ENCODE measurements at regions not wholly inside any gene's neighbourhood (a gene's known extent, or its start where the extent isn't known, plus 50 kb on each side); places are given as distances from the start of the nearest gene placed in this dataset.

GRCh38 chr12:47442310-47442709, 263.5 kb downstream of the RPAP3 start:
- no peak overlapping the region for H3K27ac ChIP-seq (ENCODE audit: low read depth in 2 of 2, low read length in 1 of 2)
- H2AFZ ChIP-seq (ENCODE audit: low read depth): no peak overlapping the region
- no peak overlapping the region for H3K4me3 ChIP-seq (ENCODE audit: low read depth in 2 of 2, low read length in 1 of 2)
- H3K4me1 ChIP-seq (ENCODE audit: control insufficient read depth in 1 of 2, insufficient read depth in 2 of 2, low read depth in 1 of 2, low read length in 1 of 2): no peaks in the 10 kb centered on the region
- ChIA-PET CTCF (no interaction called here), POLR2A (no interaction called here)
- no peaks in the 10 kb centered on the region for H3K9me2 ChIP-seq
- no peaks in the 10 kb centered on the region for H4K20me1 ChIP-seq (ENCODE audit: insufficient read depth)
- no peaks in the 10 kb centered on the region for H3K79me2 ChIP-seq (ENCODE audit: insufficient read depth)
- peaks cover 4% of the 10 kb centered on the region; the same call in 1 of the 2 replicates for H3K27me3 ChIP-seq (ENCODE audit: insufficient read depth)
- DNase-seq: no peak
- H3F3A ChIP-seq (replicated peaks; ENCODE audit: insufficient read depth): no peaks in the 10 kb centered on the region
- H3K4me2 ChIP-seq: no peak overlapping the region
- no peaks in the 10 kb centered on the region for H3K36me3 ChIP-seq (replicated peaks in 1 of 2; ENCODE audit: control insufficient read depth in 1 of 2, insufficient read depth in 2 of 2, low read length in 1 of 2)
- 6% methylated on average over 1 of the region's 1 CpG for WGBS (ENCODE audit: low lambda C conversion rate)
- H3K9me3 ChIP-seq: no peaks in the 10 kb centered on the region; the same call in 1 of the 2 replicates
- no peak overlapping the region for H3K9ac ChIP-seq
- TF ChIP-seq MXI1 (IDR thresholded peaks at IDR 0.05; ENCODE audit: low read depth, low read length) (no peak), MAX (IDR thresholded peaks at IDR 0.05; ENCODE audit: low read depth) (no peak)

GRCh38 chr12:47441490-47441889, 264.3 kb downstream of the RPAP3 start:
- Histone ChIP-seq H3K9ac (no peak overlapping the region), H3F3A (replicated peaks; ENCODE audit: insufficient read depth) (no peaks in the 10 kb centered on the region), H3K9me3 (no peaks in the 10 kb centered on the region; the same call in 1 of the 2 replicates), H3K36me3 (replicated peaks in 1 of 2; ENCODE audit: control insufficient read depth in 1 of 2, insufficient read depth in 2 of 2, low read length in 1 of 2) (no peaks in the 10 kb centered on the region), H3K79me2 (ENCODE audit: insufficient read depth) (no peaks in the 10 kb centered on the region), H3K9me2 (no peaks in the 10 kb centered on the region), H3K27me3 (ENCODE audit: insufficient read depth) (no peaks in the 10 kb centered on the region), H2AFZ (ENCODE audit: low read depth) (no peak overlapping the region), H3K27ac (ENCODE audit: low read depth in 2 of 2, low read length in 1 of 2) (no peak overlapping the region), H4K20me1 (ENCODE audit: insufficient read depth) (no peaks in the 10 kb centered on the region), H3K4me1 (ENCODE audit: control insufficient read depth in 1 of 2, insufficient read depth in 2 of 2, low read depth in 1 of 2, low read length in 1 of 2) (no peaks in the 10 kb centered on the region), H3K4me3 (ENCODE audit: low read depth in 2 of 2, low read length in 1 of 2) (no peak overlapping the region), H3K4me2 (no peak overlapping the region)
- POLR2A ChIA-PET: no interaction called here
- no peak for DNase-seq
- CTCF ChIA-PET: no interaction called here
- TF ChIP-seq TEAD4 (IDR thresholded peaks at IDR 0.05; ENCODE audit: borderline replicate concordance, insufficient read depth): no peak
- TF ChIP-seq JUND (IDR thresholded peaks at IDR 0.05): no peak
- TF ChIP-seq GATA2 (CRISPR knock-in tag; IDR thresholded peaks at IDR 0.05): no peak
- WGBS (ENCODE audit: low lambda C conversion rate): 3% methylated on average over 1 of the region's 1 CpG

- no peaks in the 10 kb centered on the region for H4K20me1 ChIP-seq (ENCODE audit: insufficient read depth)
- POLR2A ChIA-PET: no interaction called here
- no peaks in the 10 kb centered on the region for H3K9me2 ChIP-seq
- no peak for TF ChIP-seq IRF3 (IDR thresholded peaks at IDR 0.05; ENCODE audit: low read depth, low read length)
- TF ChIP-seq MEF2A (IDR thresholded peaks at IDR 0.05; ENCODE audit: borderline replicate concordance, low read depth): no peak
- TF ChIP-seq RXRA (IDR thresholded peaks at IDR 0.05; ENCODE audit: borderline replicate concordance, low read depth): no peak
- no peak for TF ChIP-seq RAD21 (IDR thresholded peaks at IDR 0.05; ENCODE audit: low read length)
- no peak for TF ChIP-seq USF1 (IDR thresholded peaks at IDR 0.05; ENCODE audit: borderline replicate concordance, low read depth)
- TF ChIP-seq RFX5 (IDR thresholded peaks at IDR 0.05; ENCODE audit: low read length): no peak
- TF ChIP-seq MXI1 (IDR thresholded peaks at IDR 0.05; ENCODE audit: low read depth, low read length): no peak
- no peak for TF ChIP-seq USF2 (IDR thresholded peaks at IDR 0.05; ENCODE audit: borderline replicate concordance, low read depth, low read length)
- TF ChIP-seq NFIC (IDR thresholded peaks at IDR 0.05; ENCODE audit: borderline replicate concordance): no peak
- TF ChIP-seq GATA2 (CRISPR knock-in tag; IDR thresholded peaks at IDR 0.05): no peak
- TF ChIP-seq SMC3 (IDR thresholded peaks at IDR 0.05; ENCODE audit: low read depth, low read length): no peak
- no peak for TF ChIP-seq TCF12 (IDR thresholded peaks at IDR 0.05)
- TF ChIP-seq EP300 (IDR thresholded peaks at IDR 0.05; ENCODE audit: borderline replicate concordance in 1 of 2, low read depth in 1 of 2, low read length in 1 of 2): no peak
- TF ChIP-seq FOSL2 (IDR thresholded peaks at IDR 0.05; ENCODE audit: borderline replicate concordance, low read depth): no peak
- TF ChIP-seq MAX (IDR thresholded peaks at IDR 0.05; ENCODE audit: low read depth): no peak
- no peak for TF ChIP-seq CTCF (IDR thresholded peaks at IDR 0.05)
- CTCF ChIA-PET: no interaction called here
- no peak overlapping the region for H2AFZ ChIP-seq (ENCODE audit: low read depth)
- H3K27me3 ChIP-seq (ENCODE audit: insufficient read depth): no peaks in the 10 kb centered on the region
- no peak overlapping the region for H3K27ac ChIP-seq (ENCODE audit: low read depth in 2 of 2, low read length in 1 of 2)
- H3F3A ChIP-seq (replicated peaks; ENCODE audit: insufficient read depth): no peaks in the 10 kb centered on the region
- H3K9me3 ChIP-seq: no peaks in the 10 kb centered on the region; the same call in 1 of the 2 replicates
- no peak overlapping the region for H3K4me2 ChIP-seq
- no peak for DNase-seq
- H3K4me1 ChIP-seq (ENCODE audit: control insufficient read depth in 1 of 2, insufficient read depth in 2 of 2, low read depth in 1 of 2, low read length in 1 of 2): no peaks in the 10 kb centered on the region
- H3K4me3 ChIP-seq (ENCODE audit: low read depth in 2 of 2, low read length in 1 of 2): no peak overlapping the region
- no peaks in the 10 kb centered on the region for H3K36me3 ChIP-seq (replicated peaks in 1 of 2; ENCODE audit: control insufficient read depth in 1 of 2, insufficient read depth in 2 of 2, low read length in 1 of 2)
- no peak overlapping the region for H3K9ac ChIP-seq
- WGBS (ENCODE audit: low lambda C conversion rate): 0% methylated on average over 1 of the region's 1 CpG
- no peaks in the 10 kb centered on the region for H3K79me2 ChIP-seq (ENCODE audit: insufficient read depth)
These were observed 267.7 kb downstream of the RPAP3 start for GRCh38 chr12:47438175-47438574.

All from SK-N-SH (cell line).